NCI-H226 (cell line): ENCODE measurements at regions not wholly inside any gene's neighbourhood (a gene's known extent, or its start where the extent isn't known, plus 50 kb on each side); places are given as distances from the start of the nearest gene placed in this dataset.

Experiments
- DNase-seq: peaks from one replicate; pipeline ENCODE4 v3.0.0-alpha.2; 2015

DNA sequence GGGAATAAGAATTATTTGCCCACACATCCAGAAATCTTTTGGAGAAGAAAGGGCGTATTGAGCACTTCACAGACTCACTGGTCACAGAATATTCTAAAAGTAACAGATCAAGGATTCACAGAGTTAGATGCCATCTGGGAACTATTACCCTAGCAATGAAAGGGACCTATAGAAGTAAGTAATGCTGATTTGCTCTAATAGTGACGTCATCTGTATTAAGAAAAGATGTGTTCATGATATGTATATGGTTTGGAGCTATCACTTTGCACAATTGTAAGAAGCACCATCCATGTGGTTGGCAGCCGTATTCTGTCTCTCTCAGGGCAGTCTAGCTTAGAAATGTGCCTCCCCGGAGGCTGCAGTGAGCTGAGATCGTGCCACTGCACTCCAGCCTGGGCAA lies 52.8 kb upstream of the SV2C start:
- DNase-seq: no peak

- DNase-seq: no peak
These were observed 53.4 kb upstream of the SV2C start for GRCh38 chr5:76029739-76030138.

GRCh38 chr5:76025790-76026189 lies 57.4 kb upstream of the SV2C start:
- no peak for DNase-seq

DNA sequence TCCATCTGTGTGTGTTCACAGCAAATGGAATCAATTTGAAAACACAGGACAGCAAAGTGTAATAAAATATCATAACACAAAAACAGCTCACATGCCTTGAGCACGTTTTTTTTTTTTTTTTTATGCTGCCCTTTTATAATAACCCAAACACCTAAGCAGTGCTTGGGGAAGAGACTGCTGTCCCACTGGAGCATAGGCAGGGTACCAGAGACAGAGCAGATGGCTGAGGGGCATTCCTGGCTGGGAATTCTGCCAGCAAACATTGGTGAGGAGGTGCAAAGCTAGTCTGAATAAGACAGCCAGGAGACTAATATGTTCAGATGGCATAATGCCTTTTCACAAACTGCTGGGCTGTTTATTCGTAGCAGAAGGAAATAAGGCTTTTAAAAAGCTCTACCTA lies 58.1 kb upstream of the SV2C start:
- no peak for DNase-seq

GRCh38 chr5:76022611-76023010 lies 60.6 kb upstream of the SV2C start:
- no peak for DNase-seq

DNA sequence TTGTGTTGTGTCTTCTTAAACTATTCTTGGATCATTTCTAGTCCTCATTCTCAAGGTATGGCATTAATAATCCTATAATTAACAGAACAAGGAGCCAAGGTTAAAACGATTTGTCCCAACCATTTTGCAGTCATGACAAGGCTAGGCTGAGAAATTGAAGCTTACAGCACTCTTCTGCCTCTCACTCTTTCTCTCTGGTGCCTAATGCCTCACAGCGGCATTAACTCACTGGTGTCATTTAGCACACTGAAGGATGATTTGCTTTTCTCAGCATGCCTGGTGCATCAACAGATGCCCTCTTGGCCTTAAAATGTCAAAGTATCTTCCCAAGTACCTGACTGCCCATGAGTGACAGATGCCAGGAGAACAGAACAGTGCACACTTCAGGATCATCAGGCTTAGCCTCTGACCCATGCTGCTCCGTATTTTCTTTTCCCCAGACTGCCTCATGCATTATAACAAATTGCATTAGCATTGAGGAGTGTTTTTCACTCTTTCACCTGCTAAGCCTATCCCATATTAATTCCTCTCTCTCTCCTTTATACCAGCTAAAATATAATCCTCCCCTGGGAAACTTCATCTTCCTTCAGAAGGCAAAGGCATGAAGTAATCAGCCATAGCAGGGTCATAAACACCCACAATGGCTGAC lies 61.1 kb upstream of the SV2C start:
- DNase-seq: no peak

GRCh38 chr5:76016258-76016657 lies 66.9 kb upstream of the SV2C start:
- DNase-seq: no peak

- DNase-seq: no peak
These were observed 69.2 kb upstream of the SV2C start for GRCh38 chr5:76014005-76014404.

- DNase-seq: no peak
These were observed 75.3 kb upstream of the SV2C start for GRCh38 chr5:76007904-76008303.

- no peak for DNase-seq
These were observed 82.6 kb upstream of the SV2C start for GRCh38 chr5:76000582-76000981.

DNA sequence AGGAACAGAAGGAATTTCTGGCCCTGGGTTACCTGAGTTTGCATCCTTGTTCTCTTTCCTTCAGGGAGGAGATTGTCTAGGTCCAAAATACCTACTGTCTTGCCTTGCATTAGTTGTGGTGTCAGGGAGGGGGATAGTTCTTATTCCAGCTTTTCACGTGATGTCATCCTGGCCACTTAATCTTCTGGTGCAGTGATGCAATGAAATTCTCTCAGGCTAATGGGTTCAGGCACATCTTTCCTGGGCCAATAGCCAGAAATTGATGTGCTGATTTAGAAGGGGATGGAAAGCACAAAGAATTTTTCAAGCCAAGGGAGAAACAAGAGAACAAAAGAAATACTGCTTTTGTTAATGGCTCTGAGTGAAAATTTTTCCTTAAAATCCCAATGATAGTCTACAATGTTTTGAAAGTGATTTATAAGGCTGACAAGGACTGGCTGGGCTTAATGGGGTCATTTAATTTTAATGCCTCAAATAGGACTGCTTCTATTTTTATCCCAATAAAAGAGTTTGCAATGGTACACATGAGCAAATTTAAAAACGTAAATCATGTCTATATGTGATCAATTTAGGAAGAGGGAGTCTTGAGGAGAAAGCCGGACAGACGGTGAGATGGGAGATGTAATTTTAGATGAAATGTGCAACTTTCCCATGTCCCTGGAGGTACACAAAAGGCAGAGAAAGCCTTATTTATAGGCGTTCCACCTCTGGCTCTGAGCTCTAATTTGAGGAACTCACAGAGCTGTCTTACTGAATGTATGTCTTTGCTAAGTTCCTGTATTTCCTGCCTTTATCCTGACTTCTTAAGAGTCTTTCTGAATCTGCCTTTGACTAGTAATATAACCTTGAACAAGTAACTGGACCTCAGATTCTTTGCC lies 89.3 kb upstream of the SV2C start:
- no peak for DNase-seq

- no peak for DNase-seq
These were observed 90.0 kb upstream of the SV2C start for GRCh38 chr5:75993183-75993582.

- no peak for DNase-seq
These were observed 90.4 kb upstream of the SV2C start for GRCh38 chr5:75992753-75993152.

DNA sequence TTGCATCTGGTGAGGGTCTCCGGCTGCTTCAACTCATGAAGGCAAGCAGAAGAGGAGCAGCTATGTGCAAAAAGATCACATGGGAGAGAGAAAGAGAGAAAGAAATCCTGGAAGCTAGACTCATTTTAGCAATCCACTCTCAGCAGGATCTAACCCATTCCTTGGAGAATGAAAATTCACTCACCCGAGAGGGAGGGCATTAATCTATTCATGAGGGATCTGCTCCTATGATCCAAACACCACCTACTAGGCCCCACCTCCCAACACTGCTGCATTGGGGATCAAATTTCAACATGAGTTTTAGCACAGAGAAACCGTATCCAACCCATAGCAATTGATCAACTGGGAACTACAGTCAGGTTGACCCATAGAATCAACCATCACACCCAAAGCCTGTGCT lies 98.1 kb upstream of the SV2C start:
- no peak for DNase-seq

- no peak for DNase-seq
These were observed 107.7 kb upstream of the SV2C start for GRCh38 chr5:75975496-75975895.

DNA sequence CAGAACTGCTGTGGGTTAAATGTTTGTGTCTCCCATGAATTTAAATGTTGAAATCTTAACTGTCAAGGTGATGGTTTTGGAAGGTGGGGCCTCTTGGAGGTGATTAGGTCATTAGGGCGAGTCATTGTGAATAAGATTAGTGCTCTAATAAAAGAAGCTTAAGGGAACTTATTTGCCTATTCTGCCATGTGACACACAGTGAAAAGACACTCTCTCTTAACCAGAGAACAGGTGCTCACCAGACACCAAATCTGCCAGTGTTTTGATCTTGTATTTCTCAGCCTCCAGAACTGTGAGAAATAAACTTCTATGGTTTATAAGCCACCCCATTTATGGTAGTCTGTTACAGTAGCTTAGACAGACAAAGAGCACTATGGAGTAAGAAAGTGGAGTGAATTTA lies 117.9 kb upstream of the SV2C start:
- DNase-seq: no peak

DNA sequence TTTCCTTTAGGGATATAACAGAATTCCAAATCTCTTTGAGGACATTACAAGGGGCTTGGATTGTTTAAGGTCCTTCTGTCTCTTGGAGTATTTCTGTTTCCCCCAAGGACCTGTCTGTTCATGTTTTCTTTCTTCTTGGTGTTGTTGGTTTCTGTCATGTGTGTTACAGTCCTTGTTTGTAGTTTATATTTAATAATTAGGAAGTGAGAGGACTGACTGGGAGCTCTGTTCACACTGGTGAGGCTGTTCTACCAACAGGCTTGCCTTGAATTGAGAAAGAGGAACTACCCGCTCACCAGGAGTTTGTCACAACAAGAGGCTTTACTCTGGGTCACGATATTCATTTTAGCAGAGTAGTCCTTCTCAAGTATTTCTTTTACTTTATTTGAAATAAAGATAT lies 119.2 kb upstream of the SV2C start:
- DNase-seq: no peak

- no peak for DNase-seq
These were observed 119.6 kb upstream of the SV2C start for GRCh38 chr5:75963554-75963953.

DNA sequence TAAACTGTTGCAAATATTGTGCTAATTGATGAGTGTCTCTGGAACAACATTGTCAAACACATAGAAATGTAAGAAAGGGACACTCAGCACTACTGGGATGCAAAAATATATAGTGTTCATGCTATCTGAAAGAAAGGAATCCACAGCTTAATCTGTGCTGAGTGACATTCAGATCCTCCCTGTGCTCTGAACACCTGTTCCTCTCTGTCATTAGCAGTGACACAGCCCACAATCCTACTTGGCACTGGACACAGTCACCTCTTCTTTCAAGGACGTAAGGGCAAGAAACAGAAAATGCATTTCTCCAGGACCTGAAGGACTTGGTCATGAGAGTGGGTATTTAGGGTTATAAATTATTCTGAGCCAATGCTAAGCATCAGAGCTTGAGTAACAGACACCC lies 121.4 kb upstream of the SV2C start:
- no peak for DNase-seq

DNA sequence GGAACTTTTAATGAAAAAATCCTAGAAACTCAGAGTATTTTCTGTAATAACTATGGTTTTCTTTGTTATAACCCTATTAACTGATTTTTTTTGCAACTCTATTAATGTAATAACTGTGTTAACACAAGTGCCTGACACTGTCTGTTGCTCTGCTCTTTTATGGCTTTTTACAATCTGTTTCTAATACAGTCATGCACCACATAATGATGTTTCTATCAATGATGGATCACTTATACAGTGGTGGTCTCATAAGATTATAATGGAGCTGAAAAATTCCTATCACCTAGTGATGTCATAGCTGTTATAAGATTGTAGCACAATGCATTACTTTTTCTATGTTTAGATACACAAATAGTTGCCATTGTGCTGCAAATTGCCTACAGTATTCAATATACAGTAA lies 123.1 kb upstream of the SV2C start:
- no peak for DNase-seq

DNA sequence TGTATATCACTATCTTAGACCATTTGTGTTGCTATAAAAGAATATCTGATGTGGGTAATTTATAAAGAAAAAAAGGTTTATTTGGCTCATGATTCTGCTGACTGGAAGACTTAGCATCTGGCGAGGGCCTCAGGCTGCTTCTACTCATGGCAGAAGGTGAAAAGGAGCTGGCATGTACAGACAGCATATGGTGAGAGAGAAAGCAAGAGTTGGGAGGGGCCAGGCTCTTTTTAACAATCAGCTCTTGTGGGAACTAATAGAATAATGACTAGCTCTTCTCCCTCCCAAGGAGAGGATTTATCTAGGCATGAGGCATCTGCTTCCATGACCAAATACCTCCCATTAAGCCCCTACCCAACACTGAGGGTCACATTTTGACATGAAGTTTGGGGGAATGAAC lies 130.2 kb upstream of the SV2C start:
- no peak for DNase-seq

GRCh38 chr5:75952291-75952690 lies 130.9 kb upstream of the SV2C start:
- DNase-seq: no peak

DNA sequence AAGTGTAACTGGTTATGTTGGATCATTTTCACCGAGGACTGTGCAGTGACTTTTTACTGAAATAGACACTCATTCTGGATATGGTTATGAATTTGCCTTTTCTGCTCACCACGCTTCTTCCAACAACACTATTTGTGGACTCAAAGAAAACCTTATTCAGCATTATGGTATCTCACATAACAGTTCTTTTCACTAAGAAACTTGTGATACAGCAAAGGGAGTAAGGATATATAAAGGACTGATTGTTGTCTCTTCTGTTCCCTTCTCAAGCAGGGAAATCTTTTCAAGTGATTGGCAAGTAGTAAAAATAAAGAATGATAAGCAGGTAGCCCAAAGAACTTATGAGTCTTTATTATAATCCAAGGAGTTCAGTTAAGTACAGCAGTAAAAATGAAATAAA lies 131.5 kb upstream of the SV2C start:
- DNase-seq: no peak

- no peak for DNase-seq
These were observed 132.0 kb upstream of the SV2C start for GRCh38 chr5:75951158-75951557.

GRCh38 chr5:75948438-75948837 lies 134.7 kb upstream of the SV2C start:
- no peak for DNase-seq
